ENCODE measurements at regions not wholly inside any gene's neighbourhood (a gene's known extent, or its start where the extent isn't known, plus 50 kb on each side); places are given as distances from the start of the nearest gene placed in this dataset.
"Not testable (repeated sequence)": the region's sequence is repeated elsewhere in the genome, so short reads cannot be mapped to it uniquely, and the experiment has no call there.

DNA sequence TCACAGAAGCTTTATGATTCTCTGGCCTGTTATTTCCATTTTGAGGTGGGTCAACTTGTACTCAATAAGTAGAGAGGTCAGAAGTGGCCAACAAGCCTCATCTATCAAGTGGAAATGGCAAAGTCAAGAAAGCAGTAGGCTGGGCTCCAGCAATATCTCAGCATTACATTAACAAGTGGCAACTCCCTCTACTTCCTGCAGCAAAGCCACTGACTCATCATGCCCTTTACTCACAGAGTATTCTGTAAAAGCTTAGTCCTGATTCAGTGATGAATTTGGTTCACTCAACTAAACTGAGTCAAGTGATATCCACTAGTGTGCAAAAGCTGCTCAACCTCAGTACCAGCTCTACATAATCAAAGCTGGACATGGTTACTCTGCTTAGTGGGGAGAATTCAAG lies 954.6 kb downstream of the EPHA3 start:
- DNase-seq, result no peak

DNA sequence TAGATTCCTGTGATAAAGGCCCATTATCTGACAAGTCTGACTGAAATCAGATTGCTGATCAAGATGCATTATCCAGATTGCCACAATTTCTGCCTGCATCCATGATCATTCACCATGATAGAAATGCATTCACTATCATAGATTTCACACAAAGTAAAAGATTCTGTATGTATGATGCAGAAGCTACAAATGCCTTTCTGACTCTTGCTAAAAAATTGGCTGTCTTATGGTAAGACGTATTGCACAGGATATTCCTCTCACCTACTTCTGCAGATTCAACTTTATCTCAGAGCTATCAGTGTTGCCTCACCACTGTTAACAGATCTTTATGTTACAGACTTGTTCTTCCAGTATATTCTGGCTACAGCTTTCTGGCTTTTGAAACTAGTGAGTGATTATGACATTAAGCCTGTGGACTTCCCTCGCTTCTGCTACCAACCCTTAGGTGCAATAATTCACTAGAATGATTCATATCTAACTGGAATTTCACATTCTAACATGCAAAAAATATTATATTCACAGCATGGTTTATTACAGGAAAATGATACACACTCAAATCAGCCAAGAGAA lies 955.3 kb downstream of the EPHA3 start:
- DNase-seq, result no peak

DNA sequence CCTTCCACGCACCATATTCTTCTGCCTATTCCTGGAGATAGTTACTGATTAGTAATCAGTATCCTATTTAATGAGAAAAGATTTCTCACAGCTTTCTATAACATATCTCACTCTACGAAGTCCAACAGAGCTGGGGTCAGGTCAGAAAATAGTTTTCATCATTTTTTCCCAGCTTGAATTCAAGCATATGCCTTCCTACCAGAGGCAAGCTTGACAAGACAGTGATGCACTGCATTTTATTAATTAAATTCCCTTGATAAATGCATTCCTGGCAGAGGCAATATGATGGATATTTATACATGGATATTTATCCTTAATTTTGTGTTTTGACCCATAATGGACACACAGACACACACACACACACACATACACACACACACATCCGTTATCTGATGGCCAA lies 961.4 kb downstream of the EPHA3 start:
- no peak for DNase-seq

DNA sequence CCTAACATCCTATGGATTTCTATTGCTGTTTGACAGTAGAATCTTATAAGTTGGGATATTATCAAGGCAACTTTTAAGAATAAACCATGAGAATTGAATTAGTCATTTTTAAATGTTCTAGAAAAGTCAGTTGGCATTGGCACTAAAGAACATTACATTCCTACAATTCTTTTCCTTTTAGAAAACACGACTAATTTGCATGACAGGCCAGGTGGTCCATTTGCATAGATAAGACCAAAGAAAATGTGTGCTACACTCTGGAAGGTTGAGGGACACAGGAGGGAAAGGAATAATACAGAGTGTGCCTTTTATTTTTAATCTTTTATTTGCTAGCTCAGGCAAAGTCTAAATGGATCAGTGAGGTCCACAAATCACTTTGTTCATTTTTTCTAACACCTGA lies 962.3 kb downstream of the EPHA3 start:
- DNase-seq, result no peak

DNA sequence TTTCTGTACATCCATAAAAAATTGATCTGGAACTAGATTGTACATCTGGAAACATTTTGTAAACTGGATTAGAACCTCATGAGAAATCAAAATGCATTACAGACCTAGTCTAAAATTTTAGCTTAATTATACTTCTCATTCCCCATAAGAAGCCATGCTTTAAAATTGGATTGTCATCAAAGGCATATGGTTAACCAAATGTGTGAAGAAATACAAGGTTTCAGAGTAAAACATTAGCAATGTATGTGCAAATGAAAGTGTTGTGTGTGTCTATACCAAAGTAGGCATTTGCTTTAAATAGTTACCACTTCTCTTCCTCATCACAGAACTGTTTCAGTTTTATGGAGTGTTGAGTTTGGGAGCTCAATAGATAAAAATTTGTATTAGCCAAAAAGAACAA lies 968.7 kb downstream of the EPHA3 start:
- DNase-seq, result no peak

DNA sequence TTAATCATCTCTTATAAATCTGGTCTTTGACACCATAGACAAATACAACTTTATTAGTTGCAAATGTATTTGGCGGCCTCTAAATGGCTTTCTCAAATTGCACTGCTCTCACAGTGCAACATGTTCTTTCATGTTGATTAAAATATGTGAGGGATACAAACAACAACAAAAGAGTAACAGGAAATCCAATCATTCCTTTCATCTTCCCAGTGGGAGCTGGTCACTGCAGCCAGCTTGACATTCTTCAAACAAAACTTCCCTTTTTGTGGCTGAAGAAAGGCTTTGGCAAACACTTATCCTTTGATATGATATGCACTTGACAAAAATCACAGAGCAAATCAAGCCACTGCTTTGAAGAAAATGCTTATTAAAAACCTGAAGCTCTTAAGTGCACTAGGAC lies 973.6 kb downstream of the EPHA3 start:
- DNase-seq, result no peak

DNA sequence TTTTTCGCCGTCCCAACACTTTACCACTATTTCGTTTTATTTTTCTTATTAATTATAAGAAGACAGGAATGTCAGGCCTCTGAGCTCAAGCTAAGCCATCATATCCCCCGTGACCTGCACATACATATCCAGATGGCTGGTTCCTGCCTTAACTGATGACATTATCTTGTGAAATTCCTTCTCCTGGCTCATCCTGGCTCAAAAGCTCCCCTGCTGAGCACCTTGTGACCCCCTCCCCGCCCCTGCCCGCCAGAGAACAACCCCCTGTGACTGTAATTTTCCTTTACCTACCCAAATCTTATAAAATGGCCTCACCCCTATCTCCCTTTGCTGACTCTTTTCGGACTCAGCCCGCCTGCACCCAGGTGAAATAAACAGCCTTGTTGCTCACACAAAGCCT lies 978.9 kb downstream of the EPHA3 start:
- not testable (repeated sequence) for DNase-seq

DNA sequence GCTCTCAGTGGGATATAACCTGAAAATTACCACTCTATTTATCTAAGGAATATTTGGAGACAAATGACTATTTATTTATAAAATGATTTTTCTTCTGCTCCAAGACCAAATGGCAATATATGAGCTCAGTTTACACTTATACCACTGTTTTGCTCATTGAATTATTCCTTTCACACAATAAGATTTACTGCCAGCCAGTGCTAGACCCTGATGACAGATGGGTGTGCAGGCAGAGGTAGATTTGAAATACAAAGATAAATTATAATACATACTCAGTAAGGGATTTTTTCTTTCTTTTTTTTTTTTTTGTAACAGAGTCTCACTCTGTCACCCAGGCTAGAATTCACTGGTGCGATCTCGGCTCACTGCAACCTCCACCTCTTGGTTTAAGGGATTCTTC lies 980.3 kb downstream of the EPHA3 start:
- no peak for DNase-seq

DNA sequence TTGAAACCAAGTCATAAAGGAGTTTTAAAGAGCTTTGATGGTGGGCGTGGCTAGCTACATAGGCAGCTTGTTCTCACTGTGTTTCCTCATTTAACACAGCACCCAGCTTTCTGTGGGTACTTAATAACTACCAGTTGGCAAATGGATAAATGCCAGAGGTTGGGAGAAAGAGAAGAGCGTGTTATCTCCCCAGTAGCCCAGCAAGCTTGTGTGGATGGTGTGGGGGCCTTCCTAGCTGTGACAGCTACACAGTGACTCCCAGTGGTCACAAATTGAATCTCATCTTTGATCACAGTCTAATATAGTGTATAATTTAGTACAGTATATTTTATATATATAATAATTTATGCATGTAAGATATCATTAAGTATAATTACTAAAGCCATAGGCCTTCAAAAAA lies 984.1 kb downstream of the EPHA3 start:
- DNase-seq, result peak in 11 of 51 donors; percentile 0 to 32 (median 15)

DNA sequence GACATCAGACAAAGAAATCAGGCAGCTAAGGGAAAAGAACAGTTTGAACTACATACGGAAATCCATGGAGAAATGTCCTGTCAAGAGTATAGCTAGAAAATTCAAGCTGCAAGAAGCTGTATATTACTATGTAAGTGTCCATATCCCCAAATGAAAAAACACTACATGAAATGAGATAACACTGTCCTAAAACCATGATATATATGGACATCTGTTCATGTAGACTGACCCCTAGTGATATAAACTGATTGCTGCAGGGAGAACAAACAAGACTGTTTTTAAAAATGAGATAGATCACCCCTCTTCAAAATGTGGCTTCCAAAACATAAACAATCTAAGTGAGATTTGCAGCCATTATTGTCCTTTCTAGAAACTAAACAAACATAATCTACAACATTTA lies 985.6 kb downstream of the EPHA3 start:
- peak in 1 of 51 donors; percentile 9 for DNase-seq

DNA sequence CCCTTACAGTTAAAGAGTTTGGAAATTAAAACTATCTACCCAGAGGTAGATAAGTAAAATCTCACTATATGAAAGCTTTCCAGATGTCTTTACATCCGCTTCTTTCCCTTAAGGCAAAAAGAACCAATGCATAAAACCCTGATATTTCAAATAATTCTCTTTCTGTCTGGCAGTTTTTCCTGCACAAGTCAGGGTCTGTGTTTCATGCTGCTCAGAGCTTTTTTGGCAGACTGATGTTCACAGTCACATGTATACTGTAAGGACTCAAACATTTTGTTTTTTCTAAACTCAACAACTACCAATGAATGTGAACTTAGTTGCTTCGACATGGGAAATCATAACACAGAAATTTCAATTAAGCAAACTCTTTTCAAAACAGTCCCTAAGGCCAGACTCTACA lies 988.4 kb downstream of the EPHA3 start:
- no peak for DNase-seq

DNA sequence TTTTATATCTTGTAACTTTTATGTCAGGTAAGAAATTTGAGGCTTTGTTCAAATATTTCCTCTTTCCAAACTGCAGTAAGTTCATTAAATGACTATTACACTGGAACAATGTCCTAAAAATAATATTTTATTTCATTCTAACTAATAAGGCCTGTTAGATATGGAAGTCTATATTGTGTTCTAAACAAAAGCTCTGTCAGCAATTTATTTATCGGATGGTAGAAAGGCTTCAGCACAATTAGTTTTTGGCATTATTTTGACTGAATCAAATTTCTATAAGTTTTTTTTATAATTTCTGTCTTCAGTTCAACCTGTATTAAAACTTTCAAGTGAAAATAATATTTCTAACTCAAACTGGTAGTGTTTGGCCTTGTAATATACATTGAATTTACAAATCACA lies 992.1 kb downstream of the EPHA3 start:
- DNase-seq, result no peak

DNA sequence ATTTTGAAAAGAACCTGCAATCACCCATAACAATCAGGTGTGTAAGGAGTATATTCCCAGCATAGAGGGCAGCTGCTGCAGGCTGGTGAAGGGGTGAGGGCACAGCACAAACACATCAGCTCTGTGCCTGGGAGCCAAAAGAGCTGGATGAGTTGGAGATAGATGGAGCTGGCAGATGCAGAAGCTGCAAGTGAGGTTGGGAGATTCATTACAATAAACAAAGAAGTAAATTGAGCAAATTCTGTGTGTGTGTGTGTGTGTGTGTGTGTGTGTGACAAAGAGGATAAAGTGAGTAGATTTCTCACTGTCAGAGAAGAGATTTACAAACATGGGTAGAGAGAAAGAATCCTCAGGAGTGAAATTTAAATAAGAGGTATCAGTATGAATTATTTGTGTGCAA lies 994.7 kb downstream of the EPHA3 start:
- peak in 8 of 51 donors; percentile 1 to 25 (median 10) for DNase-seq

DNA sequence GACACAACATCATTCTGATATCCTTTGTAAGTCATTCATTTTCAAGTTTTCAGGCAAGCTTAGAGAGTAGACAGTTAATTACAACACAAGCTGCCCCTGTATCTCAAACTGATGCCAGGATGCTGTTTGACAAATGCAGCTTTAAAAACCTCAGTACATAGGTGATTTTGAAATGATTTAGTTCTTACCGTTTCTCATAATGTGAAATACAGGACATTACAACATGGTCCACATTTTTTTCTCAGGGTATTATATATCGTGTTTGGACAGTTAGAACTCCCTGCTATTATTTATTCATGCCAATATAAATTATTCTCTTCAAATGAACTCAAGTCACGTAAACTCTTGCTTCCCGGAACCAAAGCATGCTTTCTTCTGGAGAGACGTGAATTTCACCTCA lies 1013.9 kb downstream of the EPHA3 start:
- DNase-seq, result no peak

DNA sequence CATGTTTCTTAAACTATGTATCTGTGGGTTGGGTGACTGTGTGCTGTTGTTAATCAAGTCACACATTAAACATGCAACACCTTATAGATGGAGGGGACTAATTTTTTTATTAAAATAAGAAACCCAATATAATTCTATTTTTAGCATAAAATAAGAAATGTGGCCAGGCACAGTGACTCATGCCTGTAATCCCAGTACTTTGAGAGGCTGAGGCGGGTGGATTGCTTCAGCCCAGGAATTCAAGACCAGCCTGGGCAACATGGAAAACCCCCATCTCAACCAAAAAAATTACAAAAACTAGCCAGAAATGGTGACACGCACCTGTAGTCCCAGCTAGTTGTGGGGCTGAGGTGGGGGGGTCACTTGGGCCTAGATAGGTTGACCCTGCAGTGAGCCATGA lies 1021.0 kb downstream of the EPHA3 start:
- DNase-seq, result no peak

DNA sequence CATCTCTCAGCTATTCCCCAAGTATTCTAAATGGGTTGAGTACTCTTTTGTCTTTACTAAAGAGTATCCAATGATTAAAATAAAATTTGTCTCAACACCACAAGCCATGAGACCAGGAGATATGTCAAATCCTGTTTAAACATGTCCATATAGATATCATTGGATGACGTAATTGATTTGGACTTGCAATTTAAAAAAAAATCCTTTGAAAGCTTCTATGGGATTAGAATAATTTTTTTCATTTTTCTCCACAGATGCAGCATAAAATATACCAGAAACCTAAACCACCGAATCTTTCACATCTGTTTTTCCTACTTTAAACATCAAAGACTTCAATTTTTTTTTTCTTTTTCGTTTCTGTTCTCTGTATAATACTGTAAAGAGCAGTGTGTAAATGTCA lies 1022.3 kb downstream of the EPHA3 start:
- no peak for DNase-seq

DNA sequence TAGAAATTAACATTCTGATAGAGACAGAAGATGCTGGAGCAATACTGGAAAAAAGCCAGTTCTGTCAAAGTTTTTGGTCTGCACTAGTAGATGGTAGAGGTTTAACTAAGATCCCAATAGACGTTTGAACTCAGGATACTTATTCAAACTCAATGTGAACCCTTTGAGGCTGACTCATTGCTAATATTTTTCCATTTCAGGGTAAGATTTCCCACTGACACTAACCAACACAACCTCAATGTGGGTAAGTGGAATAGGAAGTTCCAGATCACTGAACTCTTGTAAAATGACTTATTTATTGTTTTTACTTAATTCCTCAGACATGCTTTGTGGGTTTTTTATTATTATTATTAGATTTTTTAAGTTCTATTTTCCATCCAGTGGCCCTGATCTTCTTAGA lies 1024.8 kb downstream of the EPHA3 start:
- no peak for DNase-seq

DNA sequence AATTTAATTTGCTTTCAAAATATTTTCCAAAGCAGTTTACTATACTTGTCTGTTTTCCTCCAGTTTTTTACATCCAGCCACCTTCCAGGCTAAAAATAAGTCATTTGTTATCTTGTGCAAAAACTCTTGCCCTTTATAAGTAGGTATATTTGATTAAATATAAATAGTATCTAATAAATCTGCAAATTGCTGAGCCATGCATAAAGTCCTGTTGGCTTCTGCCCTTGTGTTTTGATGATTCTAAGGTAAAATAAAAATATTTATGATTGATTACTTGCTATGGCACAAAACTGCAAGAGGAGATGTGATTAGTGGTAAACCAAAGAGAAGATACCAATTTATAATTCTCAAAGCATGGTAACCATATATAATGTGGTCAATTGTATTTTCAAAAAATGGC lies 1026.7 kb downstream of the EPHA3 start:
- no peak for DNase-seq

DNA sequence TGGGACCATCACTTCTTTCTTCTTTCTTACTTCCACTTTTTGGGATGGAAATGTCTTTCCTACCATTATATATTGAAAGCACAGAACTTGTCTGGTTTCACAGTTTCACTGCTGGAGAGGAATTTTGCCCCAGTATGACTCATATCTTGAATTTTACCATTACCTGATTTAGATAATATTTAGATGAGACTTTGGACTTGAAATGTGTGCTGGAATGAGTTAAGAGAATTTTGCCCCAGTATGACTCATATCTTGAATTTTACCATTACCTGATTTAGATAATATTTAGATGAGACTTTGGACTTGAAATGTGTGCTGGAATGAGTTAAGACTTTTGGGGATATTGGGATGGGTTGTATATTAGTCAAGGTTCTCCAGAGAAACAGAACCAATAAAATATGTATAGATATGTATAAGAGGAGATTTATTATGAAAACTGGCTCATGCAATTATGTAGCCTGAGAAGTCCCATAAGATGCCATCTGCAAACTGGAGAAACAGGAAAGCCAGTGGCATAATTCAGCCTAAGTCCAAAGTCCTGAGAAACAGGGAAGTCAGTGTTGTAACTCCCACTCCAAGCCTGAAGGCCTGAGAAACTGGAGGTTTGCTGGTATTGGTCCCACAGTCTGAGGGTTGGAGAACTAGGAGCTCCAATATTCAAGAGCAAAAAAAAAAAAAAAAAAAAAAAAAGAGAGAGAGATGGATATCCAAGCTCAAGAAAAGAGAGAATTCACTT lies 1029.2 kb downstream of the EPHA3 start:
- DNase-seq, result no peak

DNA sequence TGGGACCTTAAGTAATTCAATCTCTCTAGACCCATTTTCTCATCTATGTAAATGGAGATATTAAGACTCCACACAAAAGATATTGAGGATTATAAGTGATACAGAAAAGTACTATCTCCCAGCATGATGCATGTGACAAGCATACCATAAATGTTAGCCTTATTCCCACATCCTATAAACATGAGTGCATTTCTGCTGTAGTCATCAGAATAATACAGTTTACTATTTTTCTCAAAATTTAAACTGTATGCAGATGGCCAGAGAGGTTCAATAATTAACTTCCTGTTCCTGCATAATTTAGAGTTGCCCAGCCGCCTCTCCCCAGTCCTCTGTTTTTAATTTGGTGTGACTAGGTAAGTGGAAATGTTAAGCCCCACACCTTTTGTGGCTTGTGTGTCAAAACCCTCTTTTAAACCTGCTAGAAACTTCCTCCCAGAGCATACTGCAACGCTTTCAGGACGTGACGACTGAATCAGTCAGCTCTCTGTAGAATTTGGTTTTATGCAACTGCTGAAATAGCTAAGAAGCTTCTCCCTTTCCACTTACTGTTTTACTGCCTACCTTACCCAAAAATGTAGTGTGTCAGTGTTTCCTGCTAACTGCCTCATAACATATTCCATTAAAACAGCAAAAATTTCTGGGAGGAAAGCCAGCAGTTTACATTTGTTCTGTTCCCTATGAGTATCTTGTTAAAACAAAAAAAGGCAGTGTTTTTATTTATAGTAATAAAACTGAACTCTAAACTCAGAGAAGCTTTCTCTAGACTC lies 1037.9 kb downstream of the EPHA3 start:
- DNase-seq, result no peak

DNA sequence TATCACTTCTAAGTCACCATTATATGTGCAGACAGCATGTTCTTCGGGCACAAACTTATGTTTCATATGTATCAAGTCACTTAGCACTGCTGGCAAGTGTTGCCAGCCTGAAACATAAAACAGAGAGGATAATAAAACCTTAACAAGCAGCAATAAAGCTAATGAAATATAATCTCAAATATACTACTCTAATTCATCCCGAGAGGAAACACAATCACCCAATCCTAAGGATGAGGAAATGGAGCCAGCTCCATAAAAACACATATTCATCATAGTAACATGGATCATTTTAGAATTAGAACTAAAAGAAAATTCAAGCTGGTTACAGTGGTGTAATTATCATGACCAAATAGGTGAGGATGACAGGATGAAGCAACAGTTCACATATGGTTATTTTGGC lies 1072.7 kb downstream of the EPHA3 start:
- DNase-seq, result no peak

DNA sequence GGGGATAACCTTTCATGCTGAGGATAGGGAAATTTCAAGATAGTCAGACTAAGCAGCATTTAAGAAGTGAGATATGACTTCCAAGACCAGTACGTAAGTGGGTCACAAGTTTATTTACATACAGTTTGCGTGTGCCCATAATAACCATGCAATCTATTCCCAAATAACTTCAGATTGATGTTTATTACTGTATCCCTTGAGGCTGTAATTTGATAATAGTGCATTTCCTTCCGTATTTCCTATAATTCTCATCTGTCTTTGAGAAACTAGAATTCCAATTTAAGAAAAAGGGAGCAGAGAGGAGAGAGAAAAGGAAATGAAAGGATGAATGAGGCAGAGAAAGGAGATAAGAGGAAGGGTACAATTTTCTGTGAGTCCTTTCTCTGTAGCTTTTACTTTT lies 1073.1 kb downstream of the EPHA3 start:
- DNase-seq, result no peak
